ENCODE measurements at regions not wholly inside any gene's neighbourhood (a gene's known extent, or its start where the extent isn't known, plus 50 kb on each side); places are given as distances from the start of the nearest gene placed in this dataset.
"Not testable (repeated sequence)": the region's sequence is repeated elsewhere in the genome, so short reads cannot be mapped to it uniquely, and the experiment has no call there.

- DNase-seq (ENCODE audit: low spot score) = no peak
Measured at GRCh38 chr10:125605167-125605566, 77.8 kb downstream of the TEX36 start.

DNA sequence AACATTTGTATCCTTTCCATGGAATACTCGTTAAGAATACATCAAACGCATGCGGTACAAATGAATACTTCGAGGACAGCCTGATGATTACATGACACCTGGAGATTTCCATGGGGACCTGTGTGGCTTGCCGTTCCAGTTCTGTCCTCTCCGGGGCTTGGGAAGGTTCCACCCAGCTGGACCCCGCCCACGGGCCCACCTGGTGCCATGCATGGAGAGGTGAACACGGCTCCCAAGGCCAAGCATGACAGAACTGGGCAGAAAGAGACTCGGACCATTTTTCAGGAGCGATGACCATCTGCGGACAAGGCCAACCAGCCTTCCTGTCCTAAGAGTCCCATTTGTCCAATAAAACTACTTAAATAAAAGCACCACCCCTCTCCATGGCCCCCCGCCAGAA, 80.1 kb downstream of the TEX36 start:
- no peak for DNase-seq (ENCODE audit: low spot score)

DNA sequence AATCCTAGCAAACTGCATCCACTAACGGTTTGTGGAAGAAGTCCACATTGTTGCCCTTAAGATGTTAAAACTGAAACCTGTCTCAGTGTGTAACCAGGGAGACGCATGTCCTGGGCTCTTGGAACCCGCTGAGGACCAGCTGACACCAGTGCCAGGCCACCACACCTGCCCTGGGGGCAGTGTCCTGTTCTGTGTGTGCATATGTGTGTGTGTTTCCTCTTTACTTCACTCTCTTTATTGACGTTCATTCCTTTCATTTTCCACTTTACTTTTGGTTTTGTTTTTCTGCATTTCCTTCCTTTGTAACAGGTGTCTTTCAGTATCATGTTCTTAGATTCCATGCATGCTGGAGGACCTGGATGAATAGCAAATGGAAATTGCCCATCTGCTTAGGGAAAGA, 83.8 kb downstream of the TEX36 start:
- no peak for DNase-seq (ENCODE audit: low spot score)

GRCh38 chr10:125595911-125596310, 87.1 kb downstream of the TEX36 start:
- DNase-seq (ENCODE audit: low spot score) = no peak

- DNase-seq (ENCODE audit: low spot score) = no peak
Measured at GRCh38 chr10:125593644-125594043, 89.3 kb downstream of the TEX36 start.

- DNase-seq (ENCODE audit: low spot score) = no peak
Measured at GRCh38 chr10:125592897-125593296, 90.1 kb downstream of the TEX36 start.

- no peak for DNase-seq (ENCODE audit: low spot score)
Measured at GRCh38 chr10:125591886-125592285, 91.1 kb downstream of the TEX36 start.

DNA sequence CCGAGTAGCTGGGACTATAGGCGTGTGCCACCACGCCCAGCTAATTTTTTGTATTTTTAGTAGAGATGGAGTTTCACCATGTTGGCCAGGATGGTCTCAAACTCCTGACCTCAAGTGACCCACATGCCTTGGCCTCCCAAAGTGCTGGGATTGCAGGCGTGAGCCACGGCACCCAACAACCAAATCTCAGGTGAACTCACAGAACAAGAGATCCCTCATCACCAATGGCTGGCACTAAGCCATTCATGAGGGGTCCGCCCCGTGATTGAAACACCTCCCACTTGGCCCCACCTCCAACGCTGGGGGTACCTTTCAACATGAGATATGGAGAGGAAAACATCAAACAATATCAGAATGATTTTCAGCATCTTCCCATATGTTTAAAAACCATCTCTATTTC, 94.2 kb downstream of the TEX36 start:
- DNase-seq (ENCODE audit: low spot score) = not testable (repeated sequence)

DNA sequence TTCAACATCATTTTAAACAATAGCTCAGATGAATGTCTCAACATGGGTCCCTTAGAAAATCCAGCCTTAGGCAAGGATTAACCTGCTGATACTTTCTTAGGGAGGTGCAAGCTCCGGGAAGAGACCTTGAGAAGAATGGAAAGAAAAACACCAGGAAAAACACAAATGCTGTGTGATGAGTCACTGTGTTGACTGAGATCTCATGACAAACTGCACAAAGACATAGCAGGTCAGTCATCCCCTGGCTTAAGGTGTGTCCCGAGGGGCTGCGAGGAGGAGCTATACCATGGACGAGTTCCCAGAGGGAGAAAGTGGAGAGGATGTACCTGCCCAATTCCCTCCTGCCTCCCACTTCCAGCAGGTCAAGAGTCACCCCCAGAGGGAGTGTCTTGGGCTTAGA, 98.0 kb downstream of the TEX36 start:
- no peak for DNase-seq (ENCODE audit: low spot score)

DNA sequence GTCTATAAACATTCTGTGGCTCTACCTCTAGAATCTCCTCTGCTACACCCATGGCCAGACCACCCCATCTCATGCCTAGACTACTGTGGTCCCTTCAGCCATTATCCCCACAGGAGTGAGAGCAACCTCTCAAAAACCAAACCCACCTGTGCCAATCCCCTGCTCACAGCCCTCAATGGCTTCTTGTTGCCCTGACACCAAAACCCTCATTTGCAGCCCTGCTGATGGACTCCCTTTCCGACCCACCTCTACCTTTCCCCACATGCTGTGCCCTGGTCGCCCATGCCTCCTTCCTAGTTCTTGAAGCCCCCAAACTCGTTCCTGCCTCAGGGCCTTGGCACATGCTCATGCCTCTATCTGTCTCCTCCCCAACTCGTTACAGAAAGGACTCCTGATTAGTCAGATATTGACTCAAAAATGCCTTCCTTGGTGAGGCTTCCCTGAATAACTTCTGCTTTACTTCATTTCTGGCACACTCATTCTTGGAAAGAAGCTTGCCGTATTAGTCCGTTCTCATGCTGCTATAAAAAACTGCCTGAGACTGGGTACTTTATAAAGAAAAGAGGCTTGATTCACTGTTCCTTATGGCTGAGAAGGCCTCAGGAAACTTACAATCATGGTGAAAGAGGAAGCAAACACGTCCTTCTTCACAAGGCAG, 104.2 kb downstream of the TEX36 start:
- DNase-seq (ENCODE audit: low spot score) = no peak

GRCh38 chr10:125575843-125576242, 107.1 kb downstream of the TEX36 start:
- DNase-seq (ENCODE audit: low spot score) = no peak

GRCh38 chr10:125568156-125568555, 114.8 kb downstream of the TEX36 start:
- no peak for DNase-seq (ENCODE audit: low spot score)

DNA sequence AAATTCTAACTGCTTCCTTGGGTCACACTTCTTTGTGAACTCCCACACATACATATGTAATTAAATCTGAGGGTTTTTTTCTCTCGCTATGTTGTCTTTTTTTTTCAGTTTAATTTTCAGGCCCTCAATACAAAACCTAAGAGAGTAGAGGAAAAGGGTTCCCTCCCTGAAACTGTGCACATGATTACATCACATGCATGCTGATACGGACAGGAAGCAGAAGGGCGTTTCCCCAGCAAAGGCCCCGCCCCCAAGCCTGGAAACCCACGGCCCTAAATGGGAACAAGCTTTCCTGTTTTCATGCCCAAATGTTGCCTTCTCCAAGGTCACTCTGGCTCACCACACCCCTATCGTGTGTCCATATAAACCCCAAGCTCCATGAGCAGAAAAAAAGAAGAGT, 115.4 kb downstream of the TEX36 start:
- no peak for DNase-seq (ENCODE audit: low spot score)

GRCh38 chr10:125565046-125565445, 117.9 kb downstream of the TEX36 start:
- DNase-seq (ENCODE audit: low spot score) = no peak

DNA sequence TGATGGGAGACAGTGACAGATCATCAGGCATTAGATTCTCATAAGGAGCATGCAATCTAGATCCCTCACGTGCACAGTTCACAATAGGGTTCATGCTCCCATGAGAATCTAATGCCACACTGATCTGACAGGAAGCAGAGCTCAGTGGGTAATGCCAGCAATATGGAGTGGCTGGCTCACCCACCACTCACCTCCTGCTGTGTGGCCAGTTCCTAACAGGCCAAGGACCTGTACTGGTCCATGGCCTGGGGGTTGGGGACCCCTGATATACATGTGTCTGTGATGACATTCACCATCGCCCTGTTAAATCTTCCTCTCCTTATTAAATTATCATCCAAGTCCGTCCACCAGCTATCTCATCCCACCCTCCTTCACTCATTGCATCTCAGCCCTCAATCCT, 118.4 kb downstream of the TEX36 start:
- DNase-seq (ENCODE audit: low spot score) = no peak

DNA sequence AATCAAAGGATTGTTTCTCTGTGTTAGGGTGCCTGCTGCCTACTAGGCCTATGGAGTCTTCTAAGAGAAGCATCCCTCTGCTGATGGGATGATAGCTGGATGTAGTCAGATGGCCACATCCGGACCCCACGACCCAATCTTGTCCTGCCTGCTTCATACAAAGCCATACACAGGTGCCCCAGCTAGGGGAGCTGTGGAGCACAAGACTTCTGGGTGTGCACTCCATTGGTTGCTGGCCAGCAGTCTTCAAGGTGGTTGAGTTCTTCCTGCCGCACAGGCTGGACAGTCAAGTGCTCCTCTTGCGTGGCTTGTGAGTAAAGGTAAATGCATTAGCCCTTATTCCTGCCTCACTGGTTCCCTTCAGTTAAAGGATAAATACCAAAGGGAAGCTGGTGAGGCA, 120.2 kb downstream of the TEX36 start:
- DNase-seq (ENCODE audit: low spot score) = no peak

- no peak for DNase-seq (ENCODE audit: low spot score)
Measured at GRCh38 chr10:125560947-125561346, 122.0 kb downstream of the TEX36 start.

DNA sequence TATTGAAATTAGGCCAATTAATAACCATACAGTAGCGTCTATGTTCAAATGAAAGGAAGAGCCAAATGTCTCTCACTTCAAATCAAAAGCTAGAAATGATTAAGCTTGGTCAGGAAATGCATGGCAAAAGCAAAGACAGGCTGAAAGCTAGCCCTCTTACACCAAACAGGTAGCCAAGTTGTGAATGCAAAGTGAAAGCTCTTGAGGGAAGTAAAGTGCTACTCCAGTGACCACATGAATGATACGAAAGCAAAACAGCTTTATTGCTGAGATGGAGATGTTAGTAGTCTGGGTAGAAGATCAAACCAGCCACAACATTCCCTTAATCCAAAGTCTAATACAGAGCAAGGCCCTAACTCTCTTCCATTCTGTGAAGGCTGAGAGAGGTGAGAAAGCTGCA, 123.8 kb downstream of the TEX36 start:
- no peak for DNase-seq (ENCODE audit: low spot score)

DNA sequence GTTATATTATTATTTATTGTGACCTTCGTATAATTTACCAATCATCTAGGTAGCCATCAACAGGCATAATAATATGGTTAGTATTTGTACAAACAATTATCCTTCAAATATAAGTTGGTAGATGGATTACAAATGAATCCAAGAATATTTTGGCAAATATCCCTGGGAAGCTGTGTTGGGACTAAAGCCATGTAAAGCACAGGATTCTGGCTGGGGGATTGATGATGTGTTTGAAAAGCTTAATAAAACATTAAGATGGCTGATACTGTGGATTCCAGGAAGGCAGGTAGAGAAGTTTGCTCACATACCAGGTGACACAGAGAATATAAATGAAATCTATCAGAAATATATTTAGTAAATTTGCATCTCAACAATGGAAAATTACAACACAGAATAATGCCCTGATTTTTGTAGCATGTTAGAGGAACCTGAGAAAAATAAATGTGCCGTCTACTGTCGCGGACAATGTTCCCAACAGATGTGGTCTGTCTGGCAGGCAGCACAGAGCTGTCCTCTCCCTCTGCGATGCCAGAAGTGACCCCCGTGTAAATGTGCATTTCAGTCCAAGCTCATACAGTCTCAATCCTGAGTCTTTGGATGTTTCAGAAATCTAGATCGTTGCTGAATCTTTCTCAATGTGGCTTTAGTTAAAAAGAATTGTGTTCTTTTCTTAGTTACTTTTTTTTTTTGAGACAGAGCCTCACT, 125.0 kb downstream of the TEX36 start:
- DNase-seq (ENCODE audit: low spot score) = no peak

- DNase-seq (ENCODE audit: low spot score) = no peak
Measured at GRCh38 chr10:125557311-125557710, 125.7 kb downstream of the TEX36 start.

- no peak for DNase-seq (ENCODE audit: low spot score)
Measured at GRCh38 chr10:125556882-125557281, 126.1 kb downstream of the TEX36 start.

DNA sequence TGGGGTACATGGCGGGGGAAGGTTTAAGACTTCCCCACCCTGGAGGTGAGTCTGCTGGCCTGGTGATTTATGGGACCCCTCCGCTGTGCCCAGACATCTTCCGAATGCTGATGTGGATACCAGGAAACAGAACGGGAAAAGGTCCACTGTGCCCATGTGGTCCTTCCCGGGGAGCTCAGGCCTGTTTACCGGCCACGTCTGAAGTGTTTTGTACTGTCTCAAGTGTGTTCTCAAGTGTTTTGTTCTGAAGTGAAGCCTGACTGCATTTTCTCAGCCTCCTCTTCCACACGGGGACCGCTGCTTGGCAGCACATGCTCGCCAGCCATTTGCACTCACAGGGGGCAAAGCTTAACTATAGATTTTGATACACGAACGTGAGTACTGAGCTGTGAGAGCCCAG, 127.2 kb downstream of the TEX36 start:
- no peak for DNase-seq (ENCODE audit: low spot score)

- DNase-seq (ENCODE audit: low spot score) = no peak
Measured at GRCh38 chr10:125555267-125555666, 127.7 kb downstream of the TEX36 start.

DNA sequence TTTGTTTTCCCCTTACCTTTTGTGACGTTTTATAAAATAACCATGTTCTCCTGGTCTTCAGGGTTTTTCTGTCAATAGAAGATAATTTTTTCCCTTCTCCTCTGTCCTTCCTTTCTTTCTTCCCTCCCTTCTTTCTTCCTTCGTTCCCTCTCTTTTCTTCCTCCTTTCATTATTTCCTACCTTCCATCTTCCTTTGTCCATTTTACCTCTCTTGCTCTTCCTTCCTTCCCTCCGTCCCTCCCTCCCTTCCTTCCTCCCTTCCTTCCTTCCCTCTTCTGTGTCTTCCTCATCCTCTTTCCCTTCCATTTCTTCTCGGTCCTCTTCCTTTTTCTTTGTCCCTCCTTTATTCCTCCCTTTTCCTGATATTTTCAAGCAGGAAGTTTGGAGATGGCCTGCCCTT, 128.2 kb downstream of the TEX36 start:
- DNase-seq (ENCODE audit: low spot score) = no peak
